A673 (cell line): ENCODE measurements at regions not wholly inside any gene's neighbourhood (a gene's known extent, or its start where the extent isn't known, plus 50 kb on each side); places are given as distances from the start of the nearest gene placed in this dataset.

Experiments
- CTCF ChIP-seq: fragments of 300-800, 200-600 bp; sonication (generic); conservative IDR thresholded peaks from 2 replicates; pipeline ENCODE4 v1.5.1; 2017; ENCODE audit warnings: low read depth, mild to moderate bottlenecking, antibody characterized with exemption, low read length, moderate library complexity, mixed read lengths
- EZH2 ChIP-seq: fragments of 200-600 bp; sonication (generic); IDR thresholded peaks from 2 replicates; pipeline ENCODE4 v1.6.1; 2017; ENCODE audit warnings: borderline replicate concordance, low read depth, mild to moderate bottlenecking, mixed read lengths, antibody characterized with exemption, low read length; ENCODE audit not compliant: poor library complexity, severe bottlenecking

- TF ChIP-seq EZH2, result no peak
- TF ChIP-seq CTCF, result no peak
Measured at GRCh38 chr6:71088166-71088565, 131.3 kb upstream of the B3GAT2 start.
